Esophagus muscularis mucosa (tissue), 4 donors: ENCODE measurements at regions not wholly inside any gene's neighbourhood (a gene's known extent, or its start where the extent isn't known, plus 50 kb on each side); places are given as distances from the start of the nearest gene placed in this dataset.

Experiments used
- EP300 ChIP-seq: sonication (generic); formaldehyde crosslinking; IDR thresholded peaks from one replicate; pipeline ENCODE4 v1.6.1; 2017; ENCODE audit warnings: antibody characterized with exemption
- POLR2A ChIP-seq: fragments of 450-650 bp; IDR thresholded peaks from one replicate; pipeline ENCODE4 v1.6.1; 2017; ENCODE audit warnings: antibody characterized with exemption, moderate library complexity, mild to moderate bottlenecking, low read depth
- TF ChIP-seq, protein P1 (sequence below), 3 experiments: fragments of 200-600 bp in 2 of 3; fragments of 450-650 bp in 1 of 3; sonication (generic) in 2 of 3; IDR thresholded peaks; one replicate each; pipeline ENCODE4 v1.5.1; 2017 to 2019; ENCODE audit warnings: antibody characterized with exemption in 3 of 3, mild to moderate bottlenecking in 2 of 3, moderate library complexity in 1 of 3

- TF ChIP-seq, protein P1, sequence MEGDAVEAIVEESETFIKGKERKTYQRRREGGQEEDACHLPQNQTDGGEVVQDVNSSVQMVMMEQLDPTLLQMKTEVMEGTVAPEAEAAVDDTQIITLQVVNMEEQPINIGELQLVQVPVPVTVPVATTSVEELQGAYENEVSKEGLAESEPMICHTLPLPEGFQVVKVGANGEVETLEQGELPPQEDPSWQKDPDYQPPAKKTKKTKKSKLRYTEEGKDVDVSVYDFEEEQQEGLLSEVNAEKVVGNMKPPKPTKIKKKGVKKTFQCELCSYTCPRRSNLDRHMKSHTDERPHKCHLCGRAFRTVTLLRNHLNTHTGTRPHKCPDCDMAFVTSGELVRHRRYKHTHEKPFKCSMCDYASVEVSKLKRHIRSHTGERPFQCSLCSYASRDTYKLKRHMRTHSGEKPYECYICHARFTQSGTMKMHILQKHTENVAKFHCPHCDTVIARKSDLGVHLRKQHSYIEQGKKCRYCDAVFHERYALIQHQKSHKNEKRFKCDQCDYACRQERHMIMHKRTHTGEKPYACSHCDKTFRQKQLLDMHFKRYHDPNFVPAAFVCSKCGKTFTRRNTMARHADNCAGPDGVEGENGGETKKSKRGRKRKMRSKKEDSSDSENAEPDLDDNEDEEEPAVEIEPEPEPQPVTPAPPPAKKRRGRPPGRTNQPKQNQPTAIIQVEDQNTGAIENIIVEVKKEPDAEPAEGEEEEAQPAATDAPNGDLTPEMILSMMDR (IDR thresholded peaks at IDR 0.05), result no peak
- TF ChIP-seq POLR2A (no peak), EP300 (no peak)
These were observed 252.7 kb upstream of the ZPLD1 start for GRCh38 chr3:102182162-102182561.
